HG03175 (cell line): ENCODE measurements at regions not wholly inside any gene's neighbourhood (a gene's known extent, or its start where the extent isn't known, plus 50 kb on each side); places are given as distances from the start of the nearest gene placed in this dataset.
A peak's percentile ranks its signal among the peaks of the same experiment; 100 is the strongest.

Experiments
- ATAC-seq: cut with Tn5 transposase; IDR thresholded peaks from one replicate; pipeline ENCODE4 v1.9.1; 2021; ENCODE audit warnings: mild to moderate bottlenecking, moderate library complexity; ENCODE audit not compliant: unreplicated experiment

- ATAC-seq = peak; percentile 37
Observed at GRCh38 chr3:110070161-110070916, 733.0 kb upstream of the DPPA4 start.

GRCh38 chr3:110074095-110074494 lies 736.7 kb upstream of the DPPA4 start:
- ATAC-seq = no peak

- ATAC-seq = no peak
Observed at GRCh38 chr3:110077093-110077492, 739.7 kb upstream of the DPPA4 start.

GRCh38 chr3:110093411-110093810 lies 756.1 kb upstream of the DPPA4 start:
- ATAC-seq = no peak

- no peak for ATAC-seq
Observed at GRCh38 chr3:110093812-110094401, 756.6 kb upstream of the DPPA4 start.

GRCh38 chr3:110099711-110100110 lies 762.4 kb upstream of the DPPA4 start:
- ATAC-seq = no peak

GRCh38 chr3:110101361-110101760 lies 764.0 kb upstream of the DPPA4 start:
- no peak for ATAC-seq

- no peak for ATAC-seq
Observed at GRCh38 chr3:110106805-110107204, 769.5 kb upstream of the DPPA4 start.

GRCh38 chr3:110123946-110124345 lies 786.6 kb upstream of the DPPA4 start:
- no peak for ATAC-seq

- ATAC-seq = no peak
Observed at GRCh38 chr3:110126065-110126464, 788.7 kb upstream of the DPPA4 start.

GRCh38 chr3:110133971-110134370 lies 796.6 kb upstream of the DPPA4 start:
- ATAC-seq = no peak

- no peak for ATAC-seq
Observed at GRCh38 chr3:110139048-110139447, 801.7 kb upstream of the DPPA4 start.

GRCh38 chr3:110139821-110140220 lies 802.5 kb upstream of the DPPA4 start:
- no peak for ATAC-seq

- no peak for ATAC-seq
Observed at GRCh38 chr3:110149763-110150162, 812.4 kb upstream of the DPPA4 start.

- no peak for ATAC-seq
Observed at GRCh38 chr3:110157221-110157620, 819.9 kb upstream of the DPPA4 start.

- no peak for ATAC-seq
Observed at GRCh38 chr3:110164632-110165369, 827.5 kb upstream of the DPPA4 start.

- no peak for ATAC-seq
Observed at GRCh38 chr3:110165370-110165743, 828.0 kb upstream of the DPPA4 start.

GRCh38 chr3:110165753-110166152 lies 828.4 kb upstream of the DPPA4 start:
- no peak for ATAC-seq

- no peak for ATAC-seq
Observed at GRCh38 chr3:110166791-110167190, 829.4 kb upstream of the DPPA4 start.

- ATAC-seq = no peak
Observed at GRCh38 chr3:110174908-110175307, 837.6 kb upstream of the DPPA4 start.

GRCh38 chr3:110178965-110179364 lies 841.6 kb upstream of the DPPA4 start:
- ATAC-seq = no peak

GRCh38 chr3:110180733-110181132 lies 843.4 kb upstream of the DPPA4 start:
- no peak for ATAC-seq
